ENCODE measurements at regions not wholly inside any gene's neighbourhood (a gene's known extent, or its start where the extent isn't known, plus 50 kb on each side); places are given as distances from the start of the nearest gene placed in this dataset.

DNA sequence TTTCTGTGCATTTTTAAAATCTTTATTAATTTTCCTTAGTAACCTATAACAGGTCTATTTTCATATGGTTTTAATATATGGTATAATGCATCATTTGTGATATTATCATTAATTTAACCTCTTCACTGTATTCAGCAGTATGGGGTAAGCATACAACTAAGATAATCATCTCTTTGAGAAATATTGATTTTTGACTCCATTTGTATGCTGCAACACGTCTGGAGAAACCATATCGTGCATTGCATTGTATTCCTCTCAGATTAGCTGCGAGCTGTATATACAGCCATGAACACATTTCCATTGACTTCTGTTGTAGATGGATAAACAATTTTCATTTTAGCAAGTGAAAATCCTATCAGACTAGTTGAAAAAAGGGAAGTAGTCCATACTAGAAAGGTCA, 2275.8 kb upstream of the PCDH20 start:
- H3K27me3 ChIP-seq, result no peaks in the 10 kb centered on the region

DNA sequence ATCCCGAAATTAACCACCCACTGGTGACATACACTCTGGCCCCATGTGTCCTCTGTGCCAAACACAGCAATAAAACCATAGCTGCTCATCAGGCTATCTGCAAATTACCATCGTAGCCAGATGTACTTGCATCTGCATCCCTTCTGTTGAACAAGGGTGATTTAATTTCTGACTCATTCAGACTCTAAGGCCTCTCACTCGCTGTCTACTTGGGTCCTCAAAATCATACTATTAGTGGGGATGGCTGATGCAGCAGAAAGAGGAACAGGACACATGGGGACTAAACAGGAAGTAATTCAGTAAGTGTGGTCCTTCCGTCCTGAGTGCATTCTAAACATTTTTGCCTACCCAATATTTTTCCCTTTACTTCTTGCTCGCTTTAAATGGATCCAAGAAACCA, 2275.0 kb upstream of the PCDH20 start:
- Histone ChIP-seq H3K9me3 (ENCODE audit: low read depth) (no peaks in the 10 kb centered on the region), H3K4me3 (no peak overlapping the region), H3K4me2 (no peak overlapping the region), H3K4me1 (ENCODE audit: insufficient read depth) (no peaks in the 10 kb centered on the region), H2AFZ (no peak overlapping the region), H3K36me3 (replicated peaks; ENCODE audit: insufficient read depth, low read depth) (no peaks in the 10 kb centered on the region), H3K27me3 (no peaks in the 10 kb centered on the region), H3K9me2 (replicated peaks; ENCODE audit: insufficient read depth) (no peaks in the 10 kb centered on the region), H3K79me2 (no peaks in the 10 kb centered on the region), H4K20me1 (ENCODE audit: insufficient read depth, poor library complexity, severe bottlenecking) (no peaks in the 10 kb centered on the region), H3K27ac (no peak overlapping the region)
- TF ChIP-seq CTCF (IDR thresholded peaks at IDR 0.05; ENCODE audit: poor library complexity) (no peak), EZH2phosphoT487 (IDR thresholded peaks at IDR 0.05; ENCODE audit: low read depth, severe bottlenecking, unreplicated experiment) (no peak), EZH2 (IDR thresholded peaks at IDR 0.05; ENCODE audit: borderline replicate concordance) (no peak)
- no peak for DNase-seq (ENCODE audit: low spot score)
- 93% methylated on average over 5 of the region's 5 CpGs for whole genome bisulfite sequencing (ENCODE audit: low lambda C conversion rate, missing lambda C conversion rate)

More for the DNA sequence above, 2275.8 kb upstream of the PCDH20 start:
- H3K9me2 ChIP-seq (replicated peaks; ENCODE audit: insufficient read depth), result no peaks in the 10 kb centered on the region
- no peak for DNase-seq (ENCODE audit: low spot score)
- no peaks in the 10 kb centered on the region for H3K9me3 ChIP-seq (ENCODE audit: low read depth)
- no peak overlapping the region for H3K4me3 ChIP-seq
- no peaks in the 10 kb centered on the region for H4K20me1 ChIP-seq (ENCODE audit: insufficient read depth, poor library complexity, severe bottlenecking)
- H2AFZ ChIP-seq, result no peak overlapping the region
- no peaks in the 10 kb centered on the region for H3K79me2 ChIP-seq
- no peak overlapping the region for H3K4me2 ChIP-seq
- TF ChIP-seq EZH2phosphoT487 (IDR thresholded peaks at IDR 0.05; ENCODE audit: low read depth, severe bottlenecking, unreplicated experiment) (no peak), EZH2 (IDR thresholded peaks at IDR 0.05; ENCODE audit: borderline replicate concordance) (no peak), CTCF (IDR thresholded peaks at IDR 0.05; ENCODE audit: poor library complexity) (no peak)
- H3K36me3 ChIP-seq (replicated peaks; ENCODE audit: insufficient read depth, low read depth), result no peaks in the 10 kb centered on the region
- 92% methylated on average over 3 of the region's 3 CpGs for WGBS (ENCODE audit: low lambda C conversion rate, missing lambda C conversion rate)
- no peaks in the 10 kb centered on the region for H3K4me1 ChIP-seq (ENCODE audit: insufficient read depth)
- no peak overlapping the region for H3K27ac ChIP-seq

- H3K27me3 ChIP-seq, result no peaks in the 10 kb centered on the region
- no peaks in the 10 kb centered on the region for H3K79me2 ChIP-seq
- H3K9me2 ChIP-seq (replicated peaks; ENCODE audit: insufficient read depth), result no peaks in the 10 kb centered on the region
- H3K4me2 ChIP-seq, result no peak overlapping the region
- no peak overlapping the region for H3K27ac ChIP-seq
- H3K36me3 ChIP-seq (replicated peaks; ENCODE audit: insufficient read depth, low read depth), result no peaks in the 10 kb centered on the region
- H3K4me3 ChIP-seq, result no peak overlapping the region
- no peak for DNase-seq (ENCODE audit: low spot score)
- H4K20me1 ChIP-seq (ENCODE audit: insufficient read depth, poor library complexity, severe bottlenecking), result no peaks in the 10 kb centered on the region
- H3K9me3 ChIP-seq (ENCODE audit: low read depth), result no peaks in the 10 kb centered on the region
- no peaks in the 10 kb centered on the region for H3K4me1 ChIP-seq (ENCODE audit: insufficient read depth)
- no peak overlapping the region for H2AFZ ChIP-seq
- TF ChIP-seq EZH2 (IDR thresholded peaks at IDR 0.05; ENCODE audit: borderline replicate concordance) (no peak), EZH2phosphoT487 (IDR thresholded peaks at IDR 0.05; ENCODE audit: low read depth, severe bottlenecking, unreplicated experiment) (no peak), CTCF (IDR thresholded peaks at IDR 0.05; ENCODE audit: poor library complexity) (no peak)
Observed at GRCh38 chr13:63684822-63685221, 2269.2 kb upstream of the PCDH20 start.

DNA sequence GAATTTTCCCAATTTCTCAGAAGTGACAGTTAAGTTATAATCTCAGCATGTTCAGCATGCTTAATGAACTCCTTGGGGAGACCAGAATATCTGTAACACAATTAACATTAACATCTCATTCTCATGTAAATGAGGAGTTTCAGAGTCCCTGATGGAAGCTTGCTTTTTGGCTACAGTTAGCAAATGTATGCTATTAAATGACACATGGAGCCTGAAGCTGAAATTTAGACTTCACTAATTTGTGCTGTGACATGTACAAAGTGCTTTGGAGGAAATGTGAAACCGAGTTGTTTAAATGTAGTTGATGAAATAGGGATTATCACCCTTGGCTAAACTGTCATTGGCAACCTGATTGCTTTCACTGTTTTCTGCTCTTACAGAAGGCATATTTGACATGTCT, 2265.1 kb upstream of the PCDH20 start:
- no peak overlapping the region for H2AFZ ChIP-seq
- H3K4me3 ChIP-seq, result no peak overlapping the region
- H3K27me3 ChIP-seq, result no peaks in the 10 kb centered on the region
- H3K4me2 ChIP-seq, result no peak overlapping the region
- H3K9me2 ChIP-seq (replicated peaks; ENCODE audit: insufficient read depth), result no peaks in the 10 kb centered on the region
- H3K4me1 ChIP-seq (ENCODE audit: insufficient read depth), result no peaks in the 10 kb centered on the region
- H3K9me3 ChIP-seq (ENCODE audit: low read depth), result no peaks in the 10 kb centered on the region
- 36% methylated on average over 1 of the region's 1 CpG for WGBS (ENCODE audit: low lambda C conversion rate, missing lambda C conversion rate)
- no peak overlapping the region for H3K27ac ChIP-seq
- H3K79me2 ChIP-seq, result no peaks in the 10 kb centered on the region
- no peak for DNase-seq (ENCODE audit: low spot score)
- TF ChIP-seq EZH2 (IDR thresholded peaks at IDR 0.05; ENCODE audit: borderline replicate concordance), result no peak
- TF ChIP-seq CTCF (IDR thresholded peaks at IDR 0.05; ENCODE audit: poor library complexity), result no peak
- TF ChIP-seq EZH2phosphoT487 (IDR thresholded peaks at IDR 0.05; ENCODE audit: low read depth, severe bottlenecking, unreplicated experiment), result no peak
- no peaks in the 10 kb centered on the region for H4K20me1 ChIP-seq (ENCODE audit: insufficient read depth, poor library complexity, severe bottlenecking)
- H3K36me3 ChIP-seq (replicated peaks; ENCODE audit: insufficient read depth, low read depth), result no peaks in the 10 kb centered on the region

Measured in hepatocyte (in vitro differentiated cells).